ENCODE measurements at regions not wholly inside any gene's neighbourhood (a gene's known extent, or its start where the extent isn't known, plus 50 kb on each side); places are given as distances from the start of the nearest gene placed in this dataset.

DNA sequence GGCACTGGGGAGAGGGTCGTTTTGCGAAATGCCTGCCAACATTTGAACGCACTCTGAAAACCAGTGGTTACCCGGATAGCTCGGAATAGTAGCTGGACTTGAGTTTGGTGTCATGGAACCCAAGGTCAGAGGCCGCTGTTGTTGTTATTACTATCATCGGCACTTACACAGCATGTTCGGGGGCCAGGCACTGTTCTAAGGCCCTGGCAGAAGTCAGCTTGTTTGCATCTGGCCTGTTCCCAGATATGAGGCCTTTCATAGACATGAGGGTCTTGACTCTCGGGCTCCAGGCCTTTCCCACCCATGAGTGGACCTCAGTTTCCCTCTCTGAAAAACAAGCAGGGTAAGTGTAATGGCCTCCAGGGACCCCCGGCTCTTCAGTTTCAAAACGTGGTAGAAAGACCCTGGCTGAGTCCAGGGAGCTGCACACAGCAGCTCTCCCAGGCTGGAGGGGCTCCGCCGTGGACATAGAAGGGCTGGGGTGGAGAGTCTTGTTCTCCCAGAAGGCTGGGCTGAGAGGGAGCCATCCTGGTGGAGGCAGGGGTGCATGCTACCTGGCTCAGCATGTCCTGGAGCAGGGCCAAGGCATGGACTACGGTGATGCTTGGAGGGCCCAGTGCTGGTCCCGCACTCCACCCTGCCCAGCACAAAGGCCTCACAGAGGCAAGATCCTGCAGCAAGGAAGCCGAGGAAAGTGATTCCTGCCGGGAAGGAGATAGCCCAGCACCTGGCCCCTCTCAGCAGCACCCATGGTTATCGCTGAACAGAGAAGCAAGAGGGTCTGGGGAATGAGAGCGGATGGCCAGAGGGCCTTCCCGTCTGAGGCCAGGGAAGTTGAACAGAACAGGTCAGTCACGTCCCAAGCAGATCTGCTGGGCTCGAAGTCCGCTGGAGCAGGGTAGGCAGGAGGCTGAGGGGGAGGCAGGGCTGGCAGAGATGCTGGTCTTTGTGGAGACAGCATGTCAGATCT lies 63.5 kb upstream of the C14orf180 start:
- Histone ChIP-seq H3K4me1 (ENCODE audit: control insufficient read depth in 1 of 2, insufficient read depth in 2 of 2, low read length in 2 of 2) (no peaks in the 10 kb centered on the region), H4K20me1 (ENCODE audit: insufficient read depth, low read length) (no peaks in the 10 kb centered on the region), H3K4me3 (replicated peaks in 1 of 3; ENCODE audit: low read depth in 2 of 3, low read length in 3 of 3) (no peak overlapping the region), H3K79me2 (ENCODE audit: insufficient read depth, low read length) (no peaks in the 10 kb centered on the region), H3K27me3 (ENCODE audit: control insufficient read depth in 2 of 2, insufficient read depth in 2 of 2, low read length in 2 of 2) (no peaks in the 10 kb centered on the region), H3K9ac (ENCODE audit: insufficient read depth, low read length, poor library complexity, severe bottlenecking) (no peak overlapping the region), H3K36me3 (replicated peaks in 1 of 2; ENCODE audit: control insufficient read depth in 1 of 2, insufficient read depth in 2 of 2, low read length in 2 of 2) (no peaks in the 10 kb centered on the region), H3K4me2 (replicated peaks; ENCODE audit: extremely low read depth, low read length, poor library complexity, severe bottlenecking) (no peak overlapping the region), H3K9me3 (replicated peaks in 1 of 2; ENCODE audit: control insufficient read depth in 1 of 2, insufficient read depth in 1 of 2, low read length in 2 of 2) (peaks cover 0 to 7% of the 10 kb centered on the region in 2 donors), H2AFZ (ENCODE audit: insufficient read depth, low read depth, low read length, poor library complexity, severe bottlenecking) (no peak overlapping the region), H3K27ac (ENCODE audit: low read depth in 1 of 2, low read length in 2 of 2) (no peak overlapping the region)
- WGBS (ENCODE audit: insufficient coverage), result 97% methylated on average over 18 of the region's 23 CpGs
- Mint-ChIP-seq H3K36me3 (no peaks in the 10 kb centered on the region), H3K4me3 (no peak overlapping the region), H3K27me3 (ENCODE audit: low read depth in 3 of 3) (peaks cover 3 to 5% (median 4%) of the 10 kb centered on the region in 3 donors), H3K4me1 (no peaks in the 10 kb centered on the region), H3K9me3 (peaks cover 0 to 5% (median 3%) of the 10 kb centered on the region in 7 donors), H3K27ac (no peak overlapping the region)
- no peak for TF ChIP-seq CTCF (IDR thresholded peaks at IDR 0.05)
- no peak for DNase-seq
- intact Hi-C loops (cut with micrococcal nuclease), result no loop called here

DNA sequence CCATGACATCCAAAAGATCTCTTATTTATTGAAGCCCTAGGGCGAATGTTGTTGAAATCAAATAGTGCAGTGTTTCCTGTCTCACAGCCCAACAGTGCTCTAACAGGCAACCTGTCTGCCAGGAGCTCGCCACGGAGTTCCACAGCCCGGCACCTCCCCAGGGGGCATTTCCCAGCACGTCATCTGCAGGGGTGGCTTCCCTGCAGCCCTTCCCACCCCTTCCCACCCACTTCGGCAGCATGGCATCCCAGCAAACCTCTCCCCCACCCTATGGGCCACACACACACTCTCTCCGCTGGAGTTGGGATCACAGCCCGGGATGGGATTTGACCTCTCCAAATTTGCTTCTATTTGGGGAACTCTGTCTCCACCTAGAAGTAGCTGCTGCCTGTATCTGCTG lies 62.7 kb upstream of the C14orf180 start:
- H3K4me3 ChIP-seq (replicated peaks in 1 of 3; ENCODE audit: low read depth in 2 of 3, low read length in 3 of 3), result no peak overlapping the region
- Mint-ChIP-seq H3K9me3 (peaks cover 0 to 5% (median 3%) of the 10 kb centered on the region in 7 donors), H3K4me1 (no peaks in the 10 kb centered on the region), H3K27ac (no peak overlapping the region), H3K27me3 (ENCODE audit: low read depth in 3 of 3) (peaks cover 3 to 5% (median 3%) of the 10 kb centered on the region in 3 donors), H3K36me3 (no peaks in the 10 kb centered on the region), H3K4me3 (no peak overlapping the region)
- no peak overlapping the region for H3K9ac ChIP-seq (ENCODE audit: insufficient read depth, low read length, poor library complexity, severe bottlenecking)
- H3K36me3 ChIP-seq (replicated peaks in 1 of 2; ENCODE audit: control insufficient read depth in 1 of 2, insufficient read depth in 2 of 2, low read length in 2 of 2), result no peaks in the 10 kb centered on the region
- H3K9me3 ChIP-seq (replicated peaks in 1 of 2; ENCODE audit: control insufficient read depth in 1 of 2, insufficient read depth in 1 of 2, low read length in 2 of 2), result peaks cover 0 to 7% of the 10 kb centered on the region in 2 donors
- no peak for TF ChIP-seq CTCF (IDR thresholded peaks at IDR 0.05)
- H3K27ac ChIP-seq (ENCODE audit: low read depth in 1 of 2, low read length in 2 of 2), result no peak overlapping the region
- DNase-seq, result no peak
- H3K4me1 ChIP-seq (ENCODE audit: control insufficient read depth in 1 of 2, insufficient read depth in 2 of 2, low read length in 2 of 2), result no peaks in the 10 kb centered on the region
- WGBS (ENCODE audit: insufficient coverage), result 64% methylated on average over 8 of the region's 8 CpGs
- H3K4me2 ChIP-seq (replicated peaks; ENCODE audit: extremely low read depth, low read length, poor library complexity, severe bottlenecking), result no peak overlapping the region
- no peaks in the 10 kb centered on the region for H3K79me2 ChIP-seq (ENCODE audit: insufficient read depth, low read length)
- intact Hi-C loops (cut with micrococcal nuclease), result no loop called here
- H4K20me1 ChIP-seq (ENCODE audit: insufficient read depth, low read length), result no peaks in the 10 kb centered on the region
- no peaks in the 10 kb centered on the region for H3K27me3 ChIP-seq (ENCODE audit: control insufficient read depth in 2 of 2, insufficient read depth in 2 of 2, low read length in 2 of 2)
- no peak overlapping the region for H2AFZ ChIP-seq (ENCODE audit: insufficient read depth, low read depth, low read length, poor library complexity, severe bottlenecking)

Measured in CD14-positive monocyte (primary cell).